DOHH2 (cell line): ENCODE measurements at regions not wholly inside any gene's neighbourhood (a gene's known extent, or its start where the extent isn't known, plus 50 kb on each side); places are given as distances from the start of the nearest gene placed in this dataset.

ENCODE experiments used
- CTCF ChIP-seq: fragments of 200-600 bp; sonication (generic); IDR thresholded peaks from one replicate; pipeline ENCODE4 v1.5.1; 2014; ENCODE audit warnings: antibody characterized with exemption, mild to moderate bottlenecking, low read depth, low read length; ENCODE audit not compliant: poor library complexity, severe bottlenecking
- EZH2phosphoT487 ChIP-seq: fragments of 200-600 bp; sonication (generic); IDR thresholded peaks from 2 replicates; pipeline ENCODE4 v1.6.1; 2017; ENCODE audit warnings: borderline replicate concordance, mild to moderate bottlenecking, antibody characterized with exemption, low read length, moderate library complexity, mixed read lengths

- TF ChIP-seq CTCF (no peak), EZH2phosphoT487 (no peak)
These were observed 140.0 kb downstream of the DCK start for GRCh38 chr4:71133491-71133890.
